ENCODE measurements at regions not wholly inside any gene's neighbourhood (a gene's known extent, or its start where the extent isn't known, plus 50 kb on each side); places are given as distances from the start of the nearest gene placed in this dataset.
"Not testable (repeated sequence)": the region's sequence is repeated elsewhere in the genome, so short reads cannot be mapped to it uniquely, and the experiment has no call there.

DNA sequence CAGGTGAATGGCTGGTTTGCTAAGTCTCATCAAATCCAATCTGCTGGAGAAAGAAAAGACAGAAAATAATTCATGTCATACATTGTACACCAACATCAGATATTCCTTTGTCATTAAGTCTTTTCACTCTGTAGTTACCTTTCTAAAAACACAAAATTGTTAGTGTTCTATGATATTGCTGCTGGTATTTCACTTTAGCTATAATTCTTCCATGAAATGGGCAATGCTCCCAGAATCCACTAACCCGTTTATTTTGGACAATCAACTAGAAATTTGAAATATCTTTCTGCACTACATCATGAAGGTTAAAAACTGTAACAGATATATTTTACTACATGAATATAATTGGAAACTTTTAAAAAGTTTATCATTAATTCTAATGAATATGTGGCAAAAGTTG, 181.3 kb downstream of the C7orf25 start:
- TF ChIP-seq POU2F2 (IDR thresholded peaks at IDR 0.05; ENCODE audit: low read depth, low read length) (no peak), POLR2AphosphoS5 (IDR thresholded peaks at IDR 0.05; ENCODE audit: low read depth, low read length) (no peak), PAX5 (IDR thresholded peaks at IDR 0.05; ENCODE audit: insufficient read depth, low read length, severe bottlenecking) (no peak)
- DNase-seq (ENCODE audit: insufficient read length, low spot score) (no peak), FAIRE-seq (no peak)

DNA sequence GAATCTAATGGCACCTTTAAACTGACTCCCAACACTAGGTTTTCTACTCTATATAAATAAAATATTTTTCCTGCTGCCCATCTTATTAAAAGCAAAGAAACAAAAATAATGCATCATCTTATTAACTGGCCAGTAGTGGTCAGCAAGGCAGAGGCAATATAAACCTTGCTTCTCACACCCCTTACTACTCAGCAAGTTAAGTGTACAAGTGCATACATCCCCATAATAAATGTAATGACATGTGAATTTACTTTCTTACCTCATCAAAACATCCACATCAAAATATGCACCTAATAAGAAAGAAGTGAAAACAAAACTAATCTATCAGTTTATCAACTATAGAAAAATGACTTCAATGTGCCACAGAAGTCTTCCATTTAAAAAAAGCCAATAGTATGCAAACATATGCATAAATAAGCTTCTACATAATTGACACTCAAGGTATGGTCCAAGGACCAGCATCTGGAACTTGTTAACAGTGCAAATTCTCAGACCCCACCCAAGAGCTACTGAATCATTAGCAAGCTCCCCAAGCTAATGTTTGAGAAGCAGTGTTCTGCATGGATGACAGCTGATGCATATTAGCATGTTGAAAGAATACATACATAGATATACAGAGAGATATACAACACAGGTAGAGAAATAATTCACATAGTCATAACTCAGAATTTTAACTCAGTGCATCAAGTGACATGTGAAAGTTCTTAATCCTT, 182.7 kb downstream of the C7orf25 start:
- DNase-seq (ENCODE audit: insufficient read length, low spot score), result no peak
- TF ChIP-seq SPI1 (IDR thresholded peaks at IDR 0.05; ENCODE audit: low read depth, low read length), result no peak
- no peak for TF ChIP-seq PAX5 (IDR thresholded peaks at IDR 0.05; ENCODE audit: insufficient read depth, low read length, severe bottlenecking)
- no peak for TF ChIP-seq POU2F2 (IDR thresholded peaks at IDR 0.05; ENCODE audit: low read depth, low read length)
- no peak for TF ChIP-seq TAF1 (IDR thresholded peaks at IDR 0.05; ENCODE audit: low read depth, low read length)
- no peak for TF ChIP-seq POLR2AphosphoS5 (IDR thresholded peaks at IDR 0.05; ENCODE audit: low read depth, low read length)
- no peak for TF ChIP-seq POLR2A (IDR thresholded peaks at IDR 0.05; ENCODE audit: low read depth, low read length)
- FAIRE-seq, result no peak

DNA sequence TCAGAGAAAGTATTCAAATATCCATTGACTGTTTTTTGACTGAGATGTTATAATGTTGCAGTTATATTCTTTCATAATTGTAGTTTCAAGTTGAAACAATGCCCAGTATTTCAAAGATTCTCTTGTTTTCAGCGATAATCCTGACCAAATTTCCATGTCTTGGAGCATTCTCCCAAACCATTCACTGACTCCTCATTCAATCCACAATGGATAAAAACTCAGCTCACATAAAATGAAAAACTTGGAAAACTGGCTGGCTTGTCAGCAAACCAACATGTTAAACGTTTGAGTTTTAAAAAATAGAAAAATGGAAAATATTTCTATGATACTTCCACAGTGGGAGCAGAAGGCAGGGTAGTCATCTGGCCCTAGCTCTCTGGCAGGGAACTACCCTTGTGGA, 184.4 kb downstream of the C7orf25 start:
- DNase-seq (ENCODE audit: insufficient read length, low spot score), result no peak
- FAIRE-seq, result no peak
- TF ChIP-seq SPI1 (IDR thresholded peaks at IDR 0.05; ENCODE audit: low read depth, low read length), result no peak
- no peak for TF ChIP-seq TAF1 (IDR thresholded peaks at IDR 0.05; ENCODE audit: low read depth, low read length)
- no peak for TF ChIP-seq POU2F2 (IDR thresholded peaks at IDR 0.05; ENCODE audit: low read depth, low read length)
- TF ChIP-seq POLR2A (IDR thresholded peaks at IDR 0.05; ENCODE audit: low read depth, low read length), result no peak
- TF ChIP-seq PAX5 (IDR thresholded peaks at IDR 0.05; ENCODE audit: insufficient read depth, low read length, severe bottlenecking), result no peak
- TF ChIP-seq POLR2AphosphoS5 (IDR thresholded peaks at IDR 0.05; ENCODE audit: low read depth, low read length), result no peak

DNA sequence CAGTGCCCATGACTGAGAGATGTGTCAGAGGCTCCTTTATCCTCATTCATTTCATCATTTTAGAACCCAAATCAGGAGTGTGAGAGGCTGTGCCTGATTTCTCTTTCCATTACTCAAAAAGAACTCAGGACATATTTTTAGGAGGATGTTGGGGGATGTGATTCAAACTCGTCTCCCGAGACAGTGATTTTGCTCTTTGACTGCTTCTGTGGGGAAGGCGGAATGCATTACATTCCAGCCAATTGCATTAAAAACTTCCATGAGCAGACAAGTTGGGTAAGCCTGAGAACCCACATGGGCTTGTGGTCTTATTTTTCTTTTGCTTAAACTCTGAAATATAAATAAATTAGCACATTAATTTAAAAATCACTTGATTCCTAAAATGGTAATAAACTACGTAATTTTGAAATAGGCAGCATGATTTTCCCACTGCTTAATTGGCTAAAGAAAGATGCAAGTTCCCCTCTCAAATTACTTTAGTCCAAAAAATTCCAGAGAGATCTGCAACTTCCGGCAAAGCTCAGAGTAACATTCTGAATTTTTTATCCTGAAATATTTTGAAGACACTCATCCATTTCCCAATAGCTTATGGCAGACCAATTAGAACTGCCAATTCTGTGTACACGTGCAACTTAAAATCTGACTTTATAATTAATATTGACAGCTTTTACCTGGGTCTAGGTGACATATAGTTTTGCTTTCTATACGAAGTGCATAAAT, 185.6 kb downstream of the C7orf25 start:
- FAIRE-seq (no peak), DNase-seq (ENCODE audit: insufficient read length, low spot score) (no peak)
- TF ChIP-seq POU2F2 (IDR thresholded peaks at IDR 0.05; ENCODE audit: low read depth, low read length) (no peak), SPI1 (IDR thresholded peaks at IDR 0.05; ENCODE audit: low read depth, low read length) (no peak), POLR2AphosphoS5 (IDR thresholded peaks at IDR 0.05; ENCODE audit: low read depth, low read length) (no peak), PAX5 (IDR thresholded peaks at IDR 0.05; ENCODE audit: insufficient read depth, low read length, severe bottlenecking) (no peak), TAF1 (IDR thresholded peaks at IDR 0.05; ENCODE audit: low read depth, low read length) (no peak), POLR2A (IDR thresholded peaks at IDR 0.05; ENCODE audit: low read depth, low read length) (no peak)

DNA sequence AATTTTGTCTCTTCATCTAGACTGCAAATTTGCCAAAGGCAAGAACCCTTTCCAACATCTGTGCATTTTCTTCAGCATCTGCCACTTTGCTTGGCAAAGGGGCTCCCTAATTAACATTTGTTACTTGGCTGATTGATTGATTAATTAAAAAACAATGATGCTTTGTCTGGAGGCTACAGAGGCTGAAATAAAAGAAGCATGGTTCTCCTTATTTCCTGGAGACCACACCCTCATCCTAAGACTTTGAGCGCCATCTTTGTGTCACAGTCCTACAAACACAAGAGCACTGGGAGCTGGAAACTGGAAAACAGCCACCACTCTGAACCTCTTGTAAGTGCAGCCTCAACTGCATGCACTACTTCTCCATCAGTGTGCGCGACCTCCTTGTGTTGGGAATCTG, 189.2 kb downstream of the C7orf25 start:
- DNase-seq (ENCODE audit: insufficient read length, low spot score) (no peak), FAIRE-seq (no peak)
- TF ChIP-seq POLR2AphosphoS5 (IDR thresholded peaks at IDR 0.05; ENCODE audit: low read depth, low read length), result no peak
- no peak for TF ChIP-seq TAF1 (IDR thresholded peaks at IDR 0.05; ENCODE audit: low read depth, low read length)

DNA sequence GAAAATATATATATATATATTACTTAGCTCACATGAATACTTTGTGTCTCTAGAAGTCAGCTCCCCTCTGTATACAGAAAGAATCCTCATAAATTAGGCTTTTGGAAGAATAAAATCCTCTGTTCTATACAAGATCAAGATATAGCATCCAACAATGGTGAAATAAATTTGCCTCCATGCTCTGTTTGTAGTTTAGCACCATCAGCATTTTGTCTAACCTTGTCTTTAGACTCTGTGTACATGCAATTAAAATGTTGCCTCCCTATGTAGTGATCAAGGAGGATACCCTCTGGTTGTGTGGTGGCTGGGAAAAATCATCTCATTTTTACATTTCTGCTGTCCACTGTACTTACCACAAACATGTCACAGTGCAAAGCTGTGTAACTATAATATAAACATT, 189.7 kb downstream of the C7orf25 start:
- no peak for DNase-seq (ENCODE audit: insufficient read length, low spot score)
- FAIRE-seq, result no peak
- TF ChIP-seq POU2F2 (IDR thresholded peaks at IDR 0.05; ENCODE audit: low read depth, low read length) (no peak), SPI1 (IDR thresholded peaks at IDR 0.05; ENCODE audit: low read depth, low read length) (no peak), PAX5 (IDR thresholded peaks at IDR 0.05; ENCODE audit: insufficient read depth, low read length, severe bottlenecking) (no peak), TAF1 (IDR thresholded peaks at IDR 0.05; ENCODE audit: low read depth, low read length) (no peak), POLR2A (IDR thresholded peaks at IDR 0.05; ENCODE audit: low read depth, low read length) (no peak), POLR2AphosphoS5 (IDR thresholded peaks at IDR 0.05; ENCODE audit: low read depth, low read length) (no peak)

DNA sequence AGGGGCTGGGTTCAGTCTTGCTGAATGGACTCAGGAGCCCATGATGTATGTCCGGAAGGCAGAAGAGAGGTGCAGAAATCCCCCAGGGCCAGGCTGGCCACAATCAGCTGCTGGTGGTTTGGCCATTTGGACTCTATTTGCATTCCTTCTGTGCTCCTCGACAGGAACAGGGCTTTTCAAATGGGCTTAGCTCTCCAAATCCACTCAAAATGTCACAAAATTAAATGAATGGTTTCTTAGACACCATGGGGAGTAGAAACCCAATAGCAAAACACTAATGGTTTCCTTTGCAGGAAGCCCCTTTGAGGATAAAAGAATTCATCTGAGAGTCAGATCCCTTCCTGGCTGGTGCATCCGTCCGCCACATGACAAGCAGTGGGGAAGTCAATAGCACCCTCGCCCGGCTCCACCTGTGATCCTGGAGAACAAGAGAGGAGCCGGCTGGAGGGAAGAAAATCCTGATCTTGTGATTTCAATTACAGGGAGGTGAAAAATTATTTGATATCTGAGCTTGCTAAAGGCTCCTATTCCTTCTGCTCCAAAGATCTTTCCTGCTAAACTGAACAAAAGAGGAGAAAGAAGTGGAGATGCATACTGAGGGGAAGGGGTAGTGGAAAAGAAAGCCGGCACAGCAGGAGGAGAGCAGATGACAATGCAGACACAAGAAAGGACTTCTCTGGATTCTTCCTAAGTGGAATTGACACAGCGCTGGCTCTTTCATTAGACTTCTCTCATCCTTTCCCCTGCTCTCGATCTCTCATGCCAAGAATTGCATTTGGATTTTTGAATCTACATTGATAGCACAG, 190.7 kb downstream of the C7orf25 start:
- TF ChIP-seq POU2F2 (IDR thresholded peaks at IDR 0.05; ENCODE audit: low read depth, low read length), result no peak
- no peak for TF ChIP-seq POLR2A (IDR thresholded peaks at IDR 0.05; ENCODE audit: low read depth, low read length)
- TF ChIP-seq POLR2AphosphoS5 (IDR thresholded peaks at IDR 0.05; ENCODE audit: low read depth, low read length), result no peak
- no peak for TF ChIP-seq SPI1 (IDR thresholded peaks at IDR 0.05; ENCODE audit: low read depth, low read length)
- no peak for TF ChIP-seq PAX5 (IDR thresholded peaks at IDR 0.05; ENCODE audit: insufficient read depth, low read length, severe bottlenecking)
- no peak for TF ChIP-seq TAF1 (IDR thresholded peaks at IDR 0.05; ENCODE audit: low read depth, low read length)
- no peak for FAIRE-seq
- DNase-seq (ENCODE audit: insufficient read length, low spot score), result no peak

DNA sequence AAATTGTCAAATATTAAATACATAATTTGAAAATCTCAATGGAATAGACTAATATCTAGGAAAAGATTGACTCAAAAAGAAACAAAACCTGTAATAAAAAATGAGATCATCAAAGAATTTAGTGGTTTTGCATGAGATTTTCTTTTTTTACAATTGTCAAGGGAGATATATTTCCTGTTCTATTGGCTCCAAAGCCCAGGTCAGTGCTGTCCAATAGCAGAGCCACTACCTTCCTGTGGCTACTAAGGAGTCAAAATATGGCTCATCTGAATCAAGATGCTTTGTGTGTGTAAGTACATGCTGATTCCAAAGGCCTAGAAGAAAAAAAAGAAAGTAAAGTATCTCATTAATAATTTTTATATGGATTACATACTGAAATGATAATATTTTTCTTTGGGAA, 191.9 kb downstream of the C7orf25 start:
- TF ChIP-seq PAX5 (IDR thresholded peaks at IDR 0.05; ENCODE audit: insufficient read depth, low read length, severe bottlenecking) (no peak), POLR2AphosphoS5 (IDR thresholded peaks at IDR 0.05; ENCODE audit: low read depth, low read length) (no peak), SPI1 (IDR thresholded peaks at IDR 0.05; ENCODE audit: low read depth, low read length) (no peak), TAF1 (IDR thresholded peaks at IDR 0.05; ENCODE audit: low read depth, low read length) (no peak), POLR2A (IDR thresholded peaks at IDR 0.05; ENCODE audit: low read depth, low read length) (no peak), POU2F2 (IDR thresholded peaks at IDR 0.05; ENCODE audit: low read depth, low read length) (no peak)
- DNase-seq (ENCODE audit: insufficient read length, low spot score) (no peak), FAIRE-seq (no peak)

DNA sequence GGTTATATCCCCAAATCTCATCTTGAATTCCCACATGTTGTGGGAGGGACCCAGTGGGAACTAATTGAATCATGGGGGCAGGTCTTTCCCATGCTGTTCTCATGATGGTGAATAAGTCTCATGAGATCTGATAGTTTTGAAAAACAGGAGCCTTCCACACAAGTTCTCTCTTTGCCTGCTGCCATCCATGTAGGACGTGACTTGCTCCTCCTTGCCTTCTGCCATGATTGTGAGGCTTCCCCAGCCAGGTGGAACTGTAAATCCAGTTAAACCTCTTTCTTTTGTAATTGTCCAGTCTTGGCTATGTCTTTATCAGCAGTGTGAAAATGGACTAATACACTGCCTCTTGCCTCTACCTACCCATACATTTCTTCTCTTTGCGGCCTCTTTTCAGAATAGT, 193.4 kb downstream of the C7orf25 start:
- FAIRE-seq; DNase-seq (ENCODE audit: insufficient read length, low spot score): not testable (repeated sequence)
